HTR-8/SVneo (cell line): ENCODE measurements at regions not wholly inside any gene's neighbourhood (a gene's known extent, or its start where the extent isn't known, plus 50 kb on each side); places are given as distances from the start of the nearest gene placed in this dataset.
"Not testable (repeated sequence)": the region's sequence is repeated elsewhere in the genome, so short reads cannot be mapped to it uniquely, and the experiment has no call there.

Experiments
- DNase-seq: peaks from one replicate; pipeline ENCODE4 v3.0.0; 2011; ENCODE audit warnings: low spot score, mixed read lengths; ENCODE audit not compliant: insufficient read length
- FAIRE-seq: peaks from 2 replicates; lab custom pipeline; 2011; peaks lifted over from hg19 to GRCh38; lab: Jason Lieb, UNC

DNA sequence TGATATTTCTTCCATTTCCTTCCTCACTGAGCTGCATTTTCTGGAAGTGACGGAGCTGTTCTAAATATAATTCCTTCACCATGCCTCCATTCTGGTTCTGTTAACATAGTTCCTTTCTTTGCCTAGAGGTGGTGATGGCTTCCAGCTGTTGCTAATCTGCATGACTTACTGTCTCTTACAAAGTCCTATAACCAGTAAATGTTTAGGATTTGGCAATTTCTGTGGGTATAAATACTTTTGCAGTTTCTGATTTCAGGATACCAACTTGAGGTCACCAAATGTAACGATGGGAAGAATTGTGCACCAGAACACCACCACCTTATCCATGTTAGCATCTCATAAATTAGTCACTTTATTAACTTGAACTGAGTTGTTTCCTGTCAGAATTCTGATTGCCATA, 101.7 kb upstream of the FN1 start:
- FAIRE-seq (no peak), DNase-seq (no peak)

DNA sequence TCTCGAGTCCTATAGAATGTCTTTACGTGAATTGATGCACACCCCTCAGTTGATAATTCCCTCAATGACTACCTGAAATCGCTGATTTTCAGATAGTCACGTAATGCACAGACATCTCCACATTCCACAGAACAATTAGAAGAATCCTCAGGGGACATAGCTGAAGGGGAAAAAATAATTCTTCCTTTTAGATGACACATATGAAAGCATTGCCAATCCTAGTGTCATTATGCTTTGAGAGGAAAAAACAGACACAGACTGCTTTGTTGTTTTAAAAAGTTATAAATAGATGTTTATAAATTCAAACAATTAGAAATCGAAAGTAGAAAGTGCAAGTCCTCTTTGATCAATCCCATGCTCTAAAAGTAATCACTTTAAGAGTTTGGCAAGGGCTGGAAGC, 100.6 kb upstream of the FN1 start:
- FAIRE-seq: no peak
- DNase-seq: no peak

DNA sequence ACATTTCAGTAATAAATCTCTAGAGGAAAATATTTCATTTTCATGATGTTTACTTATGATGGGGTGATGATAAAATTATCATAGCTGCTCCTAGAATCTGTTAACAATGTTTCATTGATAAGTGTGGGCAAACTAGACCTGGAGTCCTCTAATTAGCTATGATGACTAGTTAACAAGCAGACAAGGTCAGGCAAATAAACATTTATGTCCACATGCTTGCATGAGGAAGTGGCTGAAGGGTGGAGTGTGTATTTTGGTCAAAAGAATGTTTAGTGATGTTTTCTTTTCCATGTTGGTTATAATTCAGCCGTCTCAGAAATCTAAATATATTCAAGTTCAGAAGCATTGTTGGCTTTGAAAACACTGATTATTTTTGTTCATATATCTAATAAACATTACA, 99.9 kb upstream of the FN1 start:
- DNase-seq: no peak
- FAIRE-seq: no peak

DNA sequence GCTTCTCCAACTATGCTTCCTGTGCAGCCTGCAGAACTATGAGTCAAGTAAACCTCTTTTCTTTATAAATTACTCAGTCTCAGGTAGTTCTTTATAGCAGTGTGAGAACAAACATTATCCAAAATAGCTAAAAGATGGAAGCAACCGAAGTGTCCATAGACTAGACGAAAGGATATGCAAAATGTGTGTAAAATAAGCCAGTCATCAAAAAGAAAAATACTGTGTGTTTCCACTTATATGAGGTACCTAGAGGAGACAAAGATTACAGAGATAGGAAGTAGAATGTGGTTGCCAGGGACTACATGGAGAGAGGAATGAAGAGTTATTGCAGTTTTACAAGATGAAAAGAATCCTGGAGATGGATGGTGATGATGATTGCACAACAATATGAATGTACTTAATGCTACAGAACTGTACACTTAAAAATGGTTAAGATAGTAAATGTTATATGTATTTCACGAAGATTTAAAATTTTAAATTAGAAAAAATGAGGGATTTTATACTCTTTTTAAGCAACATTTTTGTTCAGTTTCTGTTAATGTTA, 99.3 kb upstream of the FN1 start:
- DNase-seq (no peak), FAIRE-seq (no peak)

DNA sequence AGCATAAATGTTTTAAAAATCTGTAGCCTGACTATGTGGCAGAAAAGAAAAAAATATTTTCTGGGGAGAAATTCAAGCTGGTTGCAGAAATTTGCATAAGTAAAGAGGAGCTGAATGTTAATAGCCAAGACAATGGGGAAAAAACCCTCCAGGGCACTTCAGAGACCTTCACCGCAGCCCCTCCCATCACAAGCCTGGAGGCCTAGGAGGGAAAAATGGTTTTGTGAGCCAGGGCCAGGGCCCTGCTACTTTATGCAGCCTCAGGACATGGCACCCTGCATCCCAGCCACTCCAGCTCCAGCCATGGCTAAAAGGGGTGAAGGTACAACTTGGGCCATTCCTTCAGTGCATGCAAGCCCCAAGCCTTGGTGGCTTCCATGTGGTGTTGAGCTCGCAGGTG, 97.8 kb upstream of the FN1 start:
- not testable (repeated sequence) for FAIRE-seq, DNase-seq

DNA sequence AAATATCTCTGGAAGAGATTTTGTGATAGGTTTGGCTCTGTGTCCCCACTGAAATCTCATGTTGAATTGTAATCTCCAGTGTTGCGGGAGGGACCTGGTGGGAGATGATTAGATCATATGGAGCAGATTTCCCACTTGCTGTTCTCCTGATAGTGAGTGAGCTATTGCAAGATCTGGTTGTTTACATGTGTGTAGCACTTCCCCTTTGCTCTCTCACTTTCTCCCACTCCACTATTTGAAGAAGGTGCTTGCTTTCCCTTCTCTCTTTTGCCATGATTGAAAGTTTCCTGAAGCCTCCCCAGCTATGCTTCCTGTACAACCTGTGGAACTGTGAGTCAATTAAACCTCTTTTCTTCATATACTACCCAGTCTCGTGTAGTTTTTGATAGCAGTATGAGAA, 97.0 kb upstream of the FN1 start:
- FAIRE-seq (no peak), DNase-seq (no peak)

DNA sequence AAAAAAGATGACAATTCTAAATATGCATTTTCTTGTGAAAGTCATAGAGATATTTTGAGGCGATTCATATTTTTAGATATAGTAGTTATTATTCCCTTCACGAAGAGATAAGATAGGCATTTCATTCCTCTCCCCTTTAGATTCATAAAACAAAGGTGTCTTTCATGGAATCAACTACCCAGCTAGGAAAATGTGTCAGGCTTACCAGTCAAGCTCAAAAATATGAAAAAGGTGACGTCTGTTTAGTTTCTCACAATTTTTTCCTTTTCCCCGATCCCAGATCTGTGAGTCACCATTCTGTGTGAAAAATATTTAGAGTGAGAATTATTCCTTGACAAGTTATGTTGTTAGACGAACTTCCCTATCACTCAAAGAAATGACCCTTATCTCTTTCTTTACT, 95.4 kb upstream of the FN1 start:
- no peak for DNase-seq
- no peak for FAIRE-seq

DNA sequence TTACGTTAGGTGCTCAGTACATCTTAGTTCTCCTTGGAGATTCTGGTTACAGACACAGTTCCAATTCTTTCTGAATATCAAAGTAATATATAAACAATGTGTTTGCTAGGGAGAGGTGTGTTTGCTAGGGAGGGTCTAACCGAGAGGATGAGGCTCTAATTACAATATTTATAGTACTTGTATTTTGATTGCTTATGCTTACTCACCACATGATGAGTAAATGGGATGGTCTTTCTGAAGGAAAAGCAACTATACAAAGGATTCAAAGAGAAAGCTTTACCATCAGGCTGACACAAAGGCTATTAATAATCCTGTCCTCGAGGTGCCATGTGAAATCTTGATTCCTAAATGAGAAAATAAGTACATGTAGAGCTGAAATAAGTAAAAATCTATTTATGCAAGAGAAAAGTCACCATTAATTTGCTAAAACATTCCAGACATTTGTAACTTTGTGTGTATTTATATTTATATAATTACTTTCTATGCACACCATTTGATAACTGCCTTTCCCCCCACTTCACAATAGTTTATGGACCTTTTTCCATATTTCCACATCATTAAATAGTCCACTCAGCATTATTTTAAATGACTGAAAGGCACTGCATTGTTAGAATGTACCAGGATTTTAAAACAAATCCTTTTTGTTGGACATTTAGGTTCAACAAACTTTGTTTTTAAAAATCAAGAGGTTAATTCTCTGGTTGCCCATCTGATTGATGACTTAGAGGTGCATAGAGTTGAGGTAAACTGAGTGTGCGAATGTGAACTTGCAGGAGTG, 94.5 kb upstream of the FN1 start:
- FAIRE-seq: no peak
- DNase-seq: peak; percentile 7

DNA sequence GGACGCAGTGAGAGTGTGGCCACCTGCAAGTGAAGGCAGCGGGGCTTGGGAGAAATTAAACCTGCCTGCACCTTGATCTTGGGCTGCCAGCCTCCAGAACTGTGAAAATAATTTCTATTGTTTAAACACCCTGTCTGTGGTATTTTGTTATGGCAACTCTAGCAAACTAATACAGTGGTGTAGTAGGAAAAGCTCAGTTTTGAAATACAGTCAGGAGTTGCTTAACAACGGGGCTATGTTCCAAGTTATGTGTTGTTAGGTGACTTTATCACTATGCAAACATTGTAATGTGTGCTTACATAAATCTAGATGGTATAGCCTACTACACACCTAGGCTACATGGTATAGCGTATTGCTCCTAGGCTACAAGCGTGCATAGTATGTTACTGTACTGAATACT, 93.4 kb upstream of the FN1 start:
- DNase-seq (no peak), FAIRE-seq (peak; percentile 49)

DNA sequence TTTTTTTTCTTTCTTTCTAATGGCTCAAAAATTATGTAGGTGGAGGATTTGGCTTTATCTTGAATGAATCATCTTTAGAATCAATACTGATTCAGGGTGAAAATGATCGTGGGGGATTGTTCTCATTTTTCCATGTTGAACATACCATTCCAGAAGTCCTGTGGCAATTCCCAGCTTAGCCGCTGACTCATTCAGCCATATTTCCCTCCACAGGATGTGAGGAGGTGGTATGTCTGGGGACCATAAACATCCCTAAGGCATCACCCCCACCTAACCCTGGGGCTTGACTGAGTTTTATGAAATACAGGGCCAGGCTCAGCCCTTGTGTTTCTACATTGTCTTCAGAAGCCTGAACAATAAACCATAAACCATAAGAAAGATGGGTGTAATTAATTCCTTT, 92.7 kb upstream of the FN1 start:
- FAIRE-seq (peak; percentile 28), DNase-seq (peak; percentile 51)

DNA sequence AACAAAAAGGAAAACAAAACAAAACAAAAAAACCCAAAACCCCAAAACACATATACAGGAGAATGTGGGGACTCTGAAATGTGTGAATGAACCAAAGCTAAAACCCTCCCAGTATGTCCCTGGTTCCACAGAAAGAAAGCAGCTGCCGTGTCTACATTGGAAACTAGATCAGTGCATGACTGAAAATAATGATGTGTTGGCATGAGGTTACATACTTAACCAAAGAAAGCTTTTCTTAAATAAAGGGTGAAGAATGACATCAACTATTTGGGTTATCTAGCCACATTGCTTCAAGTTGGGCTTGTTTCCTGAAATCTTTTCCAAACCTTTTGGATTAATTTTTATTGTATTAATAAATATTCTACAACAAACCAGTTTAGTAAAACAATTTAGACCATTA, 91.9 kb upstream of the FN1 start:
- no peak for FAIRE-seq

DNA sequence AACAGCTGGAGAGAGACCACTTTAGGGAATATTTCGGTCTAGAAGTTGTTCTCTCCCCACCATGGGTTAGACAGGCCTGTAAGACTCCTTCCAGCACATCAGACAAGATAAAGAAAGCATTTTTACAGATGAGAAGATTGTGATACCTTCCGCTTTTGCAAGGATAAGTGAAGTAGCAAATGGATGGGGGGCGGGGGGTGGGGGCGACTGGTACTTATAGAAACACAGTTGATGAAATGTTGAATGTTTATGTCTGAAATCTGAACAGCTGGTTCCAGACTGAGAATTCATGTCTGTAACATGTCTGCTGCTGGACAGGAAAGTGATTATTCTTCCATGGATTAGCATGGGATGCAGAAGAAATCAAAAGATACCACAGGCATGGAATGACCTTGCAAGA, 90.5 kb upstream of the FN1 start:
- DNase-seq (no peak), FAIRE-seq (no peak)

More for the DNA sequence above, 91.9 kb upstream of the FN1 start:
- DNase-seq: no peak

DNA sequence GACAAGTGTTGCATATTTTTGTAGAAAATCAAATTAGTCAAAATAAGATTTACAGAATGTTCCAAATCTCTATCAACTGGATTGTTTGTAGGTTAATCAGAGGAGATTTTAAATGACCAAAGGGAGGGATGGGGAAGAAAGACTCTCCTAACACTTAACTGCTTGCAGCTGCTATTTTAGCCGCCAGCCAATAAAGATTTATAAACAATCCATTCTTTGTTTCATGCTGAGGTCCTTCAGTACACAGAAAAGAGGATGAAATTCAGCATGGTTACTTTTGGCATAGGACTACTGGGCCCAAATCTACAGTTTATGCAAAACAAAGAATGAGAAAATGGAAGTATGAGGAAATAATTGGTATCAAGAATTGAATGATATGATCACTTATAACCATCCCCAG, 86.4 kb upstream of the FN1 start:
- DNase-seq: no peak

DNA sequence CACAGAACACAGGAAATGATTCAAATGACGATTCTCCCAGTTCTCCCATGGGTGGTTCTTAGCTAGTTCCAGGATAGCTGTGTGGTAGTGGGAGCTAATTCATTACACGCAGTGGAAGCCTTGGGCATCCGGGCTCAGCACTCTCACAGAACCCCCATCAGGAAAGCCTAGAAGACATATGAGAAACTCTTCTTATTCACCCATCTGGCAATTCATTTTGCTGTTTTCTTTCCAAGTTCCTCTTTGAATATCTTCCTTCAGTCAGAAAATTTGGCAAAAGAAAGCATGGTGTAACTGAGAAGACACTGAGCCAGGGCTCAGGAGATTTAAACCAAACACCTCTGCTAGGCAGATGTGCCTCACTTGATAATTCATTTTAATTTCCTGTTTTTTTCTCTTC, 85.2 kb upstream of the FN1 start:
- DNase-seq (no peak), FAIRE-seq (no peak)

More for the DNA sequence above, 86.4 kb upstream of the FN1 start:
- FAIRE-seq: no peak

DNA sequence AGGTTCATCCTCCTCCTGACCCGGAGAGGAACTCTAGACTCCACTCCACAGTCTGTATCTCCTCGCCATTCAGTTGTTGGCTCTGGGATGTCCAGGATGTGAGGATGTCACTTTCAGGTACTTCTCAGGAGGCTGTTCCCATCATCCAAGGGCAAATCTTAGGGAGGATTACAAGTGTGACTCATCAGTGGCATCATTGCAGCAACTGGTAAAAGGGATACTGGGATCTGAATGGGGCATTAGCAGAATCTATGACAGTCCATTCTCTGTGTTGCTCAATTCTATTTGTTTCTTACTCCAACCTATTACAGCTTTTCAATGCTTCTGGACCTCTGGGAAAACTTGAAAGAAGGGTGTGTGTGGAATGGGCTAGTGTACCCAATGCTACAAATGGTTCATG, 81.5 kb upstream of the FN1 start:
- no peak for FAIRE-seq
- no peak for DNase-seq

DNA sequence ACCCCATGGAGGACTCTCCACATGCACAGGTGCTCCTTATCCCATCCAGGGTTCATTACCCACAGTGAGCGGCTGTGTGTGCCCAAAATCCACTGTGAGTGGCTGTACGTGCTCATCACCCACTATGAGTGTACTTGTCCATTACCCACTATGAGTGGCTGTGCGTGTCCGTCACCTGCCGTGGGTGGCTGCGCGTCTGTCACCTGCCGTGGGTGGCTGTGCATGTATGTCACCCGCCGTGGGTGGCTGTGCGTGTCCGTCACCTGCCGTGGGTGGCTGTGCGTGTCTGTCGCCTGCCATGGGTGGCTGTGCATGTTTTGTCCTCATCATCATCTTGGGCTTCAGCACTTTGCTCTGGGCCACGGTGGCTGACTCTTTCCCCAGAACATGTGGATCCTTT, 78.6 kb upstream of the FN1 start:
- DNase-seq (no peak), FAIRE-seq (peak; percentile 4)

DNA sequence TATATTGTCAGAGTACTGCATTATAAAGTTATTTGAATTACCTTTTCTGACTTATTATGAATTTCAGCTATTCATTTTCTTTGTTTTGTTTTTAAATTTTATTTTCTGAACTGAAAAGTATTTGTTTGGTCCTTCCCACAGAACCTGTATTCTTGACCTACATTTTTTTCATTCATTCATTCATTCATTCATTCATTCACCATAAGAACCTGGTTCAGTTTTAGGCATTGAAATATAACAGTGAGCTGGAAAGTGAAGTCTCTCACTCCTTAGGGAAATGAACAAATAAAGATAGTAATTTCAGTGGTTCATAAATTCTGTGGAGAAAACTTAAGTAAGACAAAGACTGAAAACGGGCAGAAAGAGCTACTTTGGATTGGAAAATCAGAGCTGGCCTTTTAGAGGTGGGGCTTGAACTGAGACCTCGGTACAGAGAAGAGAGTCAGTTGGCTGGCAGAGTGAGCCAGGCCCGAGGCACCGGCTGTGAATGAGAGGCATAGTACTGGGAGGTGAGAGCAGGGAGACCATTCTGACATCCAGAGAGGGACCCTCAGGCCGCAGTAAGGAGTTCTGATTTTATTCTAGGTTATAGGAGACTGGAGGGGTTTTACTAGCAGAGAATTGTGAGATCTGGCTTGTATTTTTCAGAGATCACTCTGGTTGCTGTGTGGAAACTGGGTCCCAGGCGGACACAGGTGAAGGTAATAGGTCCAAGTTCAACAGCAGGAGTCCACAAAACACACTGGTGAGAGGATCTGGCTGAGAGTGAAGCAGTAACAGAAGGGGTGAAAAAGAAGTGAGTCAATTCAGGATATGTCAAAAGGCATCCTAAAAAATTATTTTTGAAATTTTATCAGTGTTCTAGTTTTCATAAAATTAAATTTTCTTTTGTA, 75.8 kb upstream of the FN1 start:
- no peak for DNase-seq
- no peak for FAIRE-seq

DNA sequence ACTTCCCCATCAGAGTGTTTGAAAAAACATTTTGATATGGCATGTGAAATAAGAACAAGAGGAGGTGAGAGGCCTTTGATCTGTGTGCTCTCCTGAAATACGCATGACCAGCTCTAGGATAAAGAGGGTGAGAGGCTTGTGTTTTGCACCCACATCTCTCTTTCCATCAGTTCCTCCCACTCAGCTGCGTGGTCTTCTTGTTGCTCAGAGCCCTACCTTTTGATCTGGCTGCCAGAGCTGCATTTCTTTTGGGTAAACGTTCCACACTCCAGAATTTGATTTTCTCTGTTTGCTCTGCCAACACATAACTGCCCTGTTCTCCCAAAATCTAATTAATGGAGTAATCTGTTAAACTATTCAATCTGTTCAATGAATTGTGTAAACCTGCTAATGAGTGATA, 72.0 kb upstream of the FN1 start:
- DNase-seq (no peak), FAIRE-seq (no peak)

DNA sequence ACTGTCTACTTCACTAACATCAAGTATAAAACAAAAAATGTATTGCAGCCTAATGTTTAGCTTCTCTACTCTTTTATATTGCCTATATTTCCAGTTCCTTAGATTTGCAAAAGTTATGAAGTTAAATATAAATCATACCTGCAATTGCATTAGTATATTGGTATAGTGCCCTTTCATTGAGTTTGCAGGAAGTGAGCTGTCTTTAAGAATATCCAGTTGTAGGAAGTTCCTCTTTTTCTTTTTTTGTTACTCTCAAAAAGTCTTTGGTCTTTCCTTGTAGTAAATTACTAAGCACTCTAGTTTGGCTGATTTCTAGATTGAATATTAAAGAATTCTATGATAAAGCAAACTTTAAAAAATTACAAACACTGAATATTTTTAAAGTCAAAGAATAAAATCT, 71.3 kb upstream of the FN1 start:
- DNase-seq (no peak), FAIRE-seq (no peak)

DNA sequence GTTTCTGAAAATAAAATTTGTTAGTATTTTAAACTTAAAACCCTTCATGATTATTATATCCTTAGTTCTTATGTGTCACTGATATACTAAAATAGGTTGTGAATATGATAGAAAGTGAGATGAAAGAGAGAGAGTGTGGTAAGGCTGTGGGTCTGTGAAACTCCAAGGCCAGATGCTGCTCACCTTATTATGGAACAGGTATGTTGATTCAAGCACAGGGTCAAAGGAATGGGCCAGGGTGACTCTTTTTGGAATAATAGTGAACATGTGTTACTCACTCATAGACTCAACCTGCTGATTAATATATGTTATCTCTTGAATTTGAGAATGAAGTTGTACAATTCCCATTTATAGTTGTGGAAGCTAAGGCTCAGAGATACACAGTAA, 70.7 kb upstream of the FN1 start:
- FAIRE-seq: no peak
- DNase-seq: no peak

DNA sequence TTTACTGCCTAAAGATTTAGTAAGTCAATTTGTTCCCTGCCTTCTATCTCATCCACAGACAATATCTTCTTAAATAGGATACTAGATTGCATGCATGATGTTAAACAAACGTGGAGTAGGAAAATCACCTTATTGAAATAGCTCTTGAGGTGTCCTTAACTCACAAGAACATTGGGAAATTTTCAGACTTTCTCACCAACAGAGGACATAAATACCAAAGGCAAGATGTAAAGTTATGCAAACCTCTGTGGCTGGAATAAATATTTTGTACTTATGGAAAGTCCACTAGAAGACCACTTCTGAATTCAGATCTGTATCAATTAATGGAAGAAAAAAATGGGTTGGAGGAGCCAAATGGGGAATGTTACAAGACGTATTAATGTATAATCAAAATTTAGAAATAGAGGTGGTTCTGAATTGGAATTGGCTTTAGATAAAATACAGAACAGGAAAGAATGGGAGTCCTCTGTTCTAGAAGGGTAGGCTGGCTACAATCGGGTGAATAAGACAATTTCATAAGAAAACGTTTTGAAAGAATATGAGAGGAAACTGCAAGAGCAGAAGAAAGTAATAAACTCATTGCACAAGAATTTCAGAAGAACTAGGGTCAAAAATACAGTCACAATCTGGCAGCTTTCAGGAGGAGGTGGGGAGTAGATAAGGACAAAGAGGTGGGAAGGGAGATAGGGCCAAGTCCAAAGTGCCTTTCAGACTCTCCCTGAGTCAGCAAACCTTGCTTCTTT, 69.3 kb upstream of the FN1 start:
- FAIRE-seq (no peak), DNase-seq (peak; percentile 9)
